Ramos (cell line): ENCODE measurements at regions not wholly inside any gene's neighbourhood (a gene's known extent, or its start where the extent isn't known, plus 50 kb on each side); places are given as distances from the start of the nearest gene placed in this dataset.

ENCODE experiments used
- in situ Hi-C: fragments of 300-500 bp; cut with MboI; formaldehyde crosslinking; loops from one replicate; pipeline ENCODE4 v1.14.3; 2022; ENCODE audit warnings: low sequenced_read_pairs; ENCODE audit not compliant: unreplicated experiment

DNA sequence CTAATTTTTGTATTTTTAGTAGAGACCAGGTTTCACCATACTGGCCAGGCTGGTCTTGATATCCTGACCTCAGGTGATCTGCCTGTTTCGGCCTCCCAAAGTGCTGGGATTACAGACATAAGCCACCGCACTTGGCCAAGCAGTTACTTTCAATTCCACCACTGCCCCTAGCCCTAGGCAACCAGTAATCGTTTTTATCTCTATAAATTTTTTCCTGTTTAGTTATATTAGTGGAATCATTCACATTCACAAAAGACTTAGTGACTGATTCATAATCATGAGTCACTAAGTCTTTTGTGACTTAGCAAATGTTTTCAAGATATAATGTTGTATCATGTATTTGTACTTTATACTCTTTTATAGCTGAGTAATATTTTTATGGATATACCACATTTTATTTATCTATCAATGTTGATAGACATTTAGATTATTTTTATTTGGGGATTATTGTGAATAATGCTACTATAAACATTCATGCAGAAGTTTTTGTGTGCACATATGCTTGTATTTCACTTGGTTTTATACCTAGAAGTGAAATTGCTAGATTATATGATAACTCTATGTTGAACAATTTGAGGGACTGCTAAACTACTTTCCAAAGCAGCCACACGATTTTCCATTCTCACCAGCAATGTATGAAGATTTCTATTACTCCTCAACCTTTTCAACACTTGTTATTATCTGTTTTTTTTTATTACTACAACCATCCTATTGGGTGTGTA lies 421.4 kb upstream of the ID4 start:
- in situ Hi-C loops, result no loop called here

- in situ Hi-C loops, result no loop called here
Observed at GRCh38 chr6:19416811-19417210, 420.4 kb upstream of the ID4 start.

DNA sequence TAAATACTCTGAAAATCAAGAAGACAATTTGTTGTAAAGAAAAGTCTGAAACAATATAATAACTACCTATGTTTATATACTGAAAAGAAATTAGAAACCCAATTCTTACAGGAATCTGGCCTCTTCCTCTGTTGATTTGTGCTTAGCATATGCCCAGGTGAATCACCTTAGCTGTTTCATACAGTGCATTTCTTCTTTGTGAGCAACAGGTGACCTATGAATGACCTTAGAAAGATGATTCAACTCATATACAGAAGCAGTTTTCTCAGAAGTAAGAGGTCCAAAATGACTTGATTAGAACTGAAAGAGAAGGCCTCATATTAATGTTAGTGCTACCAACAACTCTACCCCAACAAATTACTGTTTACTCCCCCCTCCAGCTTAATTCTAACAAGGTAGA lies 419.5 kb upstream of the ID4 start:
- in situ Hi-C loops, result no loop called here

- in situ Hi-C loops, result no loop called here
Observed at GRCh38 chr6:19424853-19425252, 412.3 kb upstream of the ID4 start.

DNA sequence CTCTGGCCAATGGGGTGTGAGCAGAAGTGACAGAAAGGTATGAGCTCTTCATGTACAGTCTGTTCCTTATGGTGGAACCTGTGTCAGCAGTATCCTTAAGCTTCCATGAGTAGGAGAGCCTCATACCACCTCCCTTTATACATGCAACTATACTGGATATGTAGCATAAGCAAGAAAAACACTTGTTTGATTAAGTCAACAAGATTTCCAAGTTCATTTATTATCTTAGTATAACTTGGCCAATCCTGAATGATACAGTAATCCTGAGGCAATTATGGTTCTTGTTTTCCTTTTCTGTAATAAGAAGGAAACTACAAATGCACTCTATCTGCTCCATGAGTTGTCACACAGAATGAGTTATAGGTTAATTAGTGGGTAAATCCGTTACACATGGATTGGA lies 409.6 kb upstream of the ID4 start:
- in situ Hi-C loops, result no loop called here

DNA sequence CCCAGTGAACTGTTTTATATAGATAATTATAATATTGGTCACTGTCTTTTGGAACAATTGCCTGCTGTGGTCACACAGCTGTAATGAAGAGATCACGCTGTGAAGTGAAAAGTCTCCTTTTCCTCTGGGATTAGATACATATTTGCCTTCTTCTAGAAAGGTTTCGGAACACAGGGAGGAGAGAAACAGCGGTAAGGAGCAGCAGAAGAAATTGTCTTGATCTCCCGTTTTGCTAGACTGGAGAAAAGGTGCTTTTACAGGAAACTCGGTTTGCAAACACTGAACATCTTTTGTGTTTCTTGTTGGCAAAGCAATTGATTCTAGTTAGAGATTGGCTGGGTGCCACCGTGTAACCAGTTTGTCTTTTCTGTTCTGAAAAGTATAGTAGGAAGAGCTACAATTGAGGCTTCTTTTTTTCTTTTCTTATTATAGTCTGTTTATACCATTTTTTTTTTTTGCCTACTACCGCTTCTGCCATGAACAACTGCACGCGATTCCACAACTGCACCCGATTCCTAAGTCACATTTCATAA lies 404.1 kb upstream of the ID4 start:
- in situ Hi-C loops, result no loop called here

GRCh38 chr6:19434065-19434464 lies 403.1 kb upstream of the ID4 start:
- in situ Hi-C loops, result no loop called here

DNA sequence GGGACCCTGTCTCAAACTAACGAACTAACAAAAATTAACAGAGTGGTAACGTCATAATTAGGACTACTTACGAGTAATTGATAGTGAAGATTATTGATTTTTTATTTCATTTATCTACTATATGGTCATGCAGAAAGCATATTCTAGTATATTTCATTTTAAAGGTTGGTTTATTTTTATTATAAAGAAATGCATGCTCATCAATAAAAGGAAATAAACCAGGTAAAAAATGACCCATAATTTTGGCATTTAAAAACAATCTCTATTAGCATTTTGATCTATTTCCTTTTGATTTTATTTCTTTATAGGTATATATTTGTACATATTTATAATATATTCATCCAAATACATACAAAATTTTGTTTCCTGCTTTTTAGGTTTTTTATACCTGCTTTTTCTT lies 401.4 kb upstream of the ID4 start:
- in situ Hi-C loops, result no loop called here

GRCh38 chr6:19438566-19439353 lies 398.4 kb upstream of the ID4 start:
- in situ Hi-C loops, result no loop called here

DNA sequence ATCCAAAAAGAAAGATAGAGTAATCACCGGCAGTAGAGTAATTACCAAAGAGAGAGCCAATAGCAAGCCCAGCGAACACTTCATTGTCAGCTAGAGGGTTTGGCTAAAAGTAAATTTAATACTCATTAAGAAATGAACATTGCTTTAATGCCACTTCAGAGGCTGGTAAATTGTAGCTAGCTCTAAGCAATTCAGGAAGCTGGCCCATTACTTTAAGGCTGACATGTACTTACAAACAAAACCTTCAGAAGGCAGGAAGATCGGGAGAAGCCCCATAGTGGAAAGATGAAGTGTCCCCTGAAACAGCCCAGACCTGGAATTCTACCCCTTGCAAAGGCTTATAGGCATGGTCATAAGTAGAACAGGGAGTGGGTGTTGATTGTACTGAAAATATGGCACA lies 396.6 kb upstream of the ID4 start:
- in situ Hi-C loops, result no loop called here

- in situ Hi-C loops, result no loop called here
Observed at GRCh38 chr6:19443411-19443810, 393.8 kb upstream of the ID4 start.

- in situ Hi-C loops, result no loop called here
Observed at GRCh38 chr6:19444041-19444440, 393.1 kb upstream of the ID4 start.

DNA sequence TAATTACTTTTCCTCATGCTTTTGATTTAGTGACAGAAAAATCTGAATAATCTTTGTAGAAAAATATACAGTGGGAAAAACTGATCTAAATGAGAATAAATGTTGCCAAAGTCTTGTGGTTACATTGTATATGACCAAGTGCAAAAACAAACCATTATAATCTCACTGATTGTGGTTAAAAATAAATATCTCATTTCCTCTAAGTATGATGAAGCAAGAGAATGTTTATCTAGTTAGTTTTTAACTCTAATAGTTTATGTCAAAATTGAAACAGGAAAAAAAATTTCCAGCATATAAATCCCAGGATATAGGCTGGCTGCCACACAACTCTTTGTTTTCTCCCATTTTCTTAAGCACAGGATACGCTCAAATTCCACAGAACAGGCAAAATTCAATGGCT lies 392.7 kb upstream of the ID4 start:
- in situ Hi-C loops, result no loop called here

DNA sequence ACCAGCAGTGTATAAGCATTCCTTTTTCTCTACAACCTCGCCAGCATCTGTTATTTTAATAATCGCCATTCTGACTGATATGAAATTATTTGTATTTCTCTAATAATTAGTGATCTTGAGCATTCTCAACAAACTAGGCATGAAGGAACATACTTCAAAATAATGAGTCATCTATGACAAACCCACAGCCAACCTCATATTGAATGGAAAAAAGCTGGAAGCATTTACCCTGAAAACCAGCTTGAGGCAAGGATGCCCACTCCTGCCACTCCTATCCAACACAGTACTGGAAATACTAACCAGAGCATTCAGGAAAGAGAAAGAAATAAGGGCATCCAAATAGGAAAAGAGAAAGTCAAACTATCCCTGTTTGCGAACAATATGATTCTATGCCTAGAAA lies 390.6 kb upstream of the ID4 start:
- in situ Hi-C loops, result no loop called here

GRCh38 chr6:19450651-19451050 lies 386.5 kb upstream of the ID4 start:
- in situ Hi-C loops, result no loop called here

DNA sequence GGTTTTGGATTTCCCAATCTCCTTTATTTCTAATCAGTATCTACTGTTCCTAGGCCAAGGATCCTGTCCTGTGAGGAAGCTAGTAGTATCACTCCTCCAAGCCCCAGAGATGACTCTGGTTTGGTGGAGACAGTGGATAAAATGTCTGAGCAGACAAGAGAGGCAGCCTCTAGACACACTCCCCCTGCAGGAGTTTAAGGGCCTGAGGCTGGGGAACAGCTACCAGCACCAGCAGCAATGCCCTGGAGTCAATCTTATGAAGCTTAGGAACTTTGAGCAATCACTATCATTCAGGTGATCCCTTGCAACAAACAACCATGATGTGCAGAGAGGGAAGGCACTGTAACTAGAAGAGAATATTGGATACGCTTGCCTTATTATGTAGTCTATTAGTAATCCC lies 384.7 kb upstream of the ID4 start:
- in situ Hi-C loops, result no loop called here

GRCh38 chr6:19454001-19454720 lies 383.0 kb upstream of the ID4 start:
- in situ Hi-C loops, result no loop called here

DNA sequence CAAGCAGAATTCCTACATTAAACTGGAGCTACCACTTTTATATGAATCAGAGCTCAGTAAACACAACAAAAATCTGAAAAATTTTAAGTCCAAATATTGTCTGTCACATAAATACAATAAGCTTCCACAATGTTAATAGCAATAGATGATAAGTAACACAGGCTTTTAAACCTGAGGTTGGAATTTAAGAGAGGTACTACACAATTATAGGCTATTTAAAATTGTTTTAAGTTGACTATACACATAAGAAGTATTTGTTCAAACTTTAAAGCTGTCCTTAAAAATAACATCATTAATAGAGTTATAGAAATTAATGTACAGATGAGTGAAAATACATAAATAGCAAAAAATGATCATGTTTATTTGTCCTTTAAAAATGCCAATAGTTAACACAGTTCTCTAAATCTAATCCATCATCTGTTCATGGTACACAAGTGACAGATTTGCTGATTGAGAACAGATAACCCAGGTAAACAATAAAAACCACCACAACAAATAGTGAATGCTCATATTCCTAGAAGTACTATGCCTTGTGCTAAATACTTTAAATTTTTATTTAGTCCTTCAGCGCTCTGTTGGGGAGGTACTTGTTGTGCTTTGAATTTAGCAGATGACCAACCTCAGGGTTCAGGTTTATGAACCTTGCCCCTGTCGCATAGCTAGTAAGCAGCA lies 382.3 kb upstream of the ID4 start:
- in situ Hi-C loops, result no loop called here

DNA sequence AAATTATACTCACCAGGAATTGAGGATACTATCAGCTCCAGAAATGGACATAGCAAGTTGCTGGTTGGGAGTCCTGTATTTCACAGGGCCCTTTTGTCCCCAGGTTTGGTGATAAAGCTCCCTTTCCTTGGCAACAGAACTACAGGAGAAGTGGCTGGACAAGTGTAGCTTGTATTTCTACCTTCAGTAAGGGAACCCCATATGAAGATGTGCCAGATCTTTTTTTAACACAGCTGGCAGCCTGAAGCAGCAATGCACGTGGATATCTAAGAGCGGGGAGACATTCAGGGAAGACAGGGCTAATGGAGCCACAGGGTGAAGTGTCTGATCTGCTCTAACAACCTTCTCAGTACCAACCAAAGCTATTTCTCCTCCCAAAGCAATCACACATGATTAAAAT lies 373.9 kb upstream of the ID4 start:
- in situ Hi-C loops, result no loop called here

DNA sequence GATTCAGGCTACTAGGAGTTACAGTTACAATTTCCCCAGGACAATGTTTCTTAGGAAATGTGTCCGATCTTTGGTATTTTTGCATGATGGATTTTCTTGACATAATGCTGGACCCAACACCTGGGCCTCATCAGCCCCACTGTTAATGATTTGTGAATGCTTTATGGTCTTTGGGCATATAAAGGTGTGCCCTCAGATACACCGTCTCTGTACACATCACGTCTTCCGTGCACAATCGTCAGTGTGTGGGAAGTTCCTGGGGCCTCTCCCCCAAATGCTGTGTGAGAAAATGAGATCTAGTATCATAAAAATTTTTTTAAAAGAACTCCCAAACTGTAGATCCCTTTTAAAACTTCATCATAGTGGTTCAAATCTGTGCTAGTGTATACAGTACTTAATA lies 373.2 kb upstream of the ID4 start:
- in situ Hi-C loops, result no loop called here

DNA sequence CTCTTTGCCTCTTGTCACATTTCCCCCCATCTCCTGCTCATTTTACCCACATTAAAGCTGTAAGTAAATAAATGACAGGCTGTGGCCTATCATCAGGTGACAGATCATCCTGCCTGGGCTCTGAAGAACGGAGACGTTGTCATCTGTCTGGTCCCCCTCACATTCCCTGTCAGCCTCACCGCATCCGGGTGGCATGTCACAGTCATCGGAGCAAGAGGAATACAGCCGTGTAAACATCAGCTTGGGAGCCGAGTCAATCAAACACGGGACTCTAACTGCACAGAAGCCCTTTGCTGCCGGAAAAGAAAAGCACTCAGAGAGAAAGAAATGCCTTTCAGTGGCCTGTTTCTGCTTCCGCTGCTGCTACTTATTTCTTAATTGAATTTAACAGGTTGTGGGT lies 371.9 kb upstream of the ID4 start:
- in situ Hi-C loops, result no loop called here
